Stimulated activated memory B cell treated with anti-CD40 and anti-IgM and Interleukin-4, amounts not matched to agents 10 μg/mL and 1 μg/mL and 100 μg/mL, for 72 hours (primary cell): ENCODE measurements at regions not wholly inside any gene's neighbourhood (a gene's known extent, or its start where the extent isn't known, plus 50 kb on each side); places are given as distances from the start of the nearest gene placed in this dataset.
"Not testable (repeated sequence)": the region's sequence is repeated elsewhere in the genome, so short reads cannot be mapped to it uniquely, and the experiment has no call there.

ENCODE experiments used
- ATAC-seq: fragments of 150-1000 bp; cut with Tn5 transposase; 2 replicates; pipeline ENCODE4 v1.10.0; 2021
- H3K27ac Mint-ChIP-seq: one replicate; pipeline ENCODE4 v1.8.0; 2022; ENCODE audit warnings: mild to moderate bottlenecking, mixed read lengths
- H3K27me3 Mint-ChIP-seq: one replicate; pipeline ENCODE4 v1.8.0; 2022; ENCODE audit warnings: mixed read lengths
- H3K36me3 Mint-ChIP-seq: one replicate; pipeline ENCODE4 v1.8.0; 2022; ENCODE audit warnings: mixed read lengths
- H3K4me1 Mint-ChIP-seq: one replicate; pipeline ENCODE4 v1.8.0; 2022; ENCODE audit warnings: mixed read lengths
- H3K4me3 Mint-ChIP-seq: one replicate; pipeline ENCODE4 v1.8.0; 2022; ENCODE audit warnings: mild to moderate bottlenecking, moderate library complexity, mixed read lengths
- H3K9me3 Mint-ChIP-seq: one replicate; pipeline ENCODE4 v1.8.0; 2022; ENCODE audit warnings: mixed read lengths

DNA sequence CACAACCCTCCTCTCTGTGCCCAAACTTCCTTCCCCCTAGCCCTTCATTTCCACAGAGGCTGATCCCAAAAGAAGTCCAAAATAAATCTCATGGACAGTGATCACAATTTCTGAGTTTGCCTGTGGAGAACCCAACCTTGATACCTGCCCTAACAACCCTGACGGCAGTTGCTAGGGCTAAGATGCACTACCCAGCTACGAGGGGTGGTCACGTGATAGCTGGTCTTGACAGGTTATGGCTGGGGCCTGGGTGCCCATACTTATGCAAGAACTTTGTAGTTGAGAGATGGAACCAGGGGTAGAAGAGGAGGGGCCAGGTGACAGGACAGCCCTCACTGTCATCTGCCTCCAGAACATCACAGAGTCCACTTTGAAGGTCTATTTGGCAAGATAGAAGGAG is 147.9 kb downstream of the AKAIN1 start:
- H3K4me1 Mint-ChIP-seq = no peaks in the 10 kb centered on the region
- H3K27ac Mint-ChIP-seq = no peak overlapping the region
- no peaks in the 10 kb centered on the region for H3K36me3 Mint-ChIP-seq
- H3K4me3 Mint-ChIP-seq = no peak overlapping the region
- ATAC-seq = no peak
- H3K9me3 Mint-ChIP-seq = no peaks in the 10 kb centered on the region
- H3K27me3 Mint-ChIP-seq = no peaks in the 10 kb centered on the region

DNA sequence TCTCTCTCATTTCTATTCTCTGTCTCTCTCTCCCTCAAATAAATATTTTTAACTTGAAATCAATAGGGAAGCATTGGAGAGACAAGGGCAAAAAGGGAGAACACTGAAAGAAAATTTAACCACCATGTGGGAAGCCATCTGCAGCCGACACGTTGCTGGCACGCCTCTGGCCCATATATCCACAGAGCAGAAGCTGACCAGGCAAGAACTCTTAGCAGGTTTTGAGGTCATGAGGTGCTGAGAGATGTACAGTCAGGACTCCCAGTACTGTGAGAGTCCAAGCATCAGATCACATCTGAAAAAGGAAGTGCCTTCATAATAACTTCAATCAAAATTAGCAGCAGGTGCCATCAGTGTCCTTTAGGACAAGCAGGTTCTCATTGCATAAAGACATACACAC is 156.6 kb downstream of the AKAIN1 start:
- H3K4me1 Mint-ChIP-seq = no peaks in the 10 kb centered on the region
- H3K4me3 Mint-ChIP-seq = no peak overlapping the region
- H3K9me3 Mint-ChIP-seq = peaks cover 3% of the 10 kb centered on the region
- H3K27me3 Mint-ChIP-seq = no peaks in the 10 kb centered on the region
- ATAC-seq = no peak
- H3K27ac Mint-ChIP-seq = no peak overlapping the region
- no peaks in the 10 kb centered on the region for H3K36me3 Mint-ChIP-seq

DNA sequence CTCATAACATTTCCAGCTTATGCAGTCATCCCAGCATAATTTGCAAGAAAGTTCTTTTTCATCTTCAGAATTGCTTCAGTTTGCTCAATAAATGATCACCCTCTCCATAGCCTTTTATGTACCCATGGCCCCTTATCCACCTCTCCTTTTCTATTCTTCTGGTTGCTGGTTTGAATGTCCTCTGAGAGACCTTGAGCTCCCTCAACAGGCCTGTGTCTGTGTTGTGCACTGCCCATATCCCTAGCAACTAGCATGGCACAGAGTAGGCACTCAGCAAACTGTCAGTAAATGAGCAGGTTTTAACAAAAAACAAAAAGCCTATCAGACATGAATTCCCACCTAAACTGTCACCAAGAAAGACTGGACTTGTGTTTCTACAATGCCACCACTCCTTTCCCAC is 160.5 kb downstream of the AKAIN1 start:
- Mint-ChIP-seq H3K27me3 (no peaks in the 10 kb centered on the region), H3K4me1 (no peaks in the 10 kb centered on the region), H3K27ac (no peak overlapping the region), H3K4me3 (no peak overlapping the region), H3K36me3 (no peaks in the 10 kb centered on the region), H3K9me3 (peaks cover 12% of the 10 kb centered on the region)
- no peak for ATAC-seq

DNA sequence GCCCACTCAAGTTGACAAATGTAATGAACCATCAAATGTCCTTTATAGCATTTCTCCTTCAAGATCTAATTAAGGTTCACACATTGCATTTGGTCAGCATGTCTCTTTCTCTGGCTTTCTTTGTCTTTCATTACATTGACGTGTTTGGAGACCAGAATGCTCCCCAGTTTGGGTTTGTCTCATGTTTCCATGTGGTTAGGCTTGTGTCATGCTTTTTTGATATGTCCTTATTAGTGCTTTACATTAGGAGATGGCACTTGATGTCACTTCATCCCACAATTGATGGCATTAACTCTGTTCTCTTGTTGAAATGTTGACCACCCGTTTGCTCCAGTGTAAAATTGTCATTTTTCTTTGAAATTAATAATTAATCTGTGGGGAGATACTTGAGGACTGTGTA is 165.8 kb downstream of the AKAIN1 start:
- Mint-ChIP-seq H3K36me3 (no peaks in the 10 kb centered on the region), H3K4me1 (no peaks in the 10 kb centered on the region), H3K9me3 (peaks cover 20% of the 10 kb centered on the region), H3K4me3 (no peak overlapping the region), H3K27me3 (no peaks in the 10 kb centered on the region), H3K27ac (no peak overlapping the region)
- ATAC-seq = no peak

DNA sequence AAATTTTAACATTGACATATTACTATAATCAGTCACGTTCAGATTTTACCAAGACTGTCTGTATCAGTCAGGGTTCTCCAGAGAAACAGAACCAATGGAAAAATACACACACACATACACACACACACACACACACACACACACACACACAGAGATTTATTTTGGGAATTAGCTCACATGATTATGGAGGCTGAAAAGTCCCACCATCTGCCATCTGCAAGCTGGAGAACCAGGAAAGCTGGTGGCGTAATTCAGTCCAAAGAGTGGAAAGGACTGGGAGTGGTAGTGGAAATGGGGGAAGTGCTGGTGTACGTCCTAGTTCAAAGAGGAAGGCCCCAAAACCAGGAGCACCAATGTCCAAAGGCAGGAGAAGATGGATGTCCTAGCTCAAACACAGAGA is 166.4 kb downstream of the AKAIN1 start:
- Mint-ChIP-seq H3K27me3 (no peaks in the 10 kb centered on the region), H3K36me3 (no peaks in the 10 kb centered on the region), H3K4me1 (no peaks in the 10 kb centered on the region), H3K27ac (no peak overlapping the region), H3K9me3 (peaks cover 17% of the 10 kb centered on the region), H3K4me3 (no peak overlapping the region)
- no peak for ATAC-seq

DNA sequence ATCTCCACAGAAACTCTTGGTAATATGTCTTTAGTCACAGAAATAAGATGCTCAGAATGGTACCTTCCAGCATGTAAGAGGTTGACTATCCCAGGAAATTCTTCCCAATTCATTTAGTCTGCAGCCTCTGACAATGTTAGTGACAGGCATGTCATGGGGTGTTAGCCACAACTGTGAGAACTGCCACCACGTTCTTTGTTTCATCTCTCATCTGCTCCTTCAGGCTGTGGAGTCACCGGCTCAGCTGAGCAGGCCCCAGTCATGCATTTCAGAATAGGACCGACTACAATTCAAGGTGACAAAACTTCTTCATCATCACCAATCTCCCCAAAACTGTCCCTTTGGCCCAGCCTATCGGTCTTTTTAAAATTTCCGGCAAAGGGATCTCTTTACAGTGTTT is 167.5 kb downstream of the AKAIN1 start:
- Mint-ChIP-seq H3K4me1 (no peaks in the 10 kb centered on the region), H3K4me3 (no peak overlapping the region), H3K27me3 (no peaks in the 10 kb centered on the region), H3K27ac (no peak overlapping the region), H3K36me3 (no peaks in the 10 kb centered on the region), H3K9me3 (peaks cover 17% of the 10 kb centered on the region)
- no peak for ATAC-seq

DNA sequence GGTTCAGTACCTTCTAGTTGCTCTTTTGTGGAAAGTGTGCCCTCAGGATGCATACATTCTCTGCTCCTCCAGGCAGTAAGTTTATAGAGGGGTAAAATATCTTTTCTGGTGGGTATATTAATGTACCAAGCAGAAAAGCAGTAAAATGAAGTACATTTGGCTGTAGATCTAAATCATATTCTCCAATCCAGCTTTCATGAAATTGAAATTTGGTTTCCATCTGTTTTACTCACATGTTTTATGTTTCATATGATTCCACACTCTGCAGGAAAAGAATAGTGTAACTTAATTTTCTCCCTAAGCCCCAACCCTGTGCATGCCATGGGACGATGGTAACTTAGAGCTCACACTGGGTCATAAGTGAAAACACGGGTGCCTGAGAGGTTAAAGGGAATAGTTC is 172.3 kb downstream of the AKAIN1 start:
- Mint-ChIP-seq H3K9me3 (peaks cover 3% of the 10 kb centered on the region), H3K4me1 (no peaks in the 10 kb centered on the region), H3K36me3 (no peaks in the 10 kb centered on the region), H3K27me3 (no peaks in the 10 kb centered on the region), H3K27ac (no peak overlapping the region), H3K4me3 (no peak overlapping the region)
- no peak for ATAC-seq

DNA sequence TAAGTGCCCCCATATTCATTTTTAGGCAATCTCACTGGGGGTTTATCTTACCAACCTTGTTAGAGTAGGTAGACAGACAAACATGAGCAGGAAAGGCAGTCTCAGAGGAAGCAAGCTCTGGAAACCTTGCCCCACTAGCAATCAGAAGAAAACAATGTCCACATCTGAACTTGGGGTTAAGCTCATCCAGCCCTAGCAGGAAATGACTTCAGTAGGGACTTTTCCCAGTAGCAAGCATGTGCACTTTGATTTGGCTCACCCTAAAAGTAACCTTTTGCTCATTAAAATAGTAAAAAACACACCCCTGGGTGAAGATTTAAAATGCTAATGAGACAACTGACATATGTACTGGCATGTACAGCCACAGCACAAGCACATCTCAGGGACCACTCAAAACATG is 175.5 kb downstream of the AKAIN1 start:
- peaks cover 3% of the 10 kb centered on the region for H3K9me3 Mint-ChIP-seq
- H3K4me1 Mint-ChIP-seq = no peaks in the 10 kb centered on the region
- H3K27ac Mint-ChIP-seq = no peak overlapping the region
- H3K27me3 Mint-ChIP-seq = no peaks in the 10 kb centered on the region
- no peak overlapping the region for H3K4me3 Mint-ChIP-seq
- no peaks in the 10 kb centered on the region for H3K36me3 Mint-ChIP-seq
- no peak for ATAC-seq

DNA sequence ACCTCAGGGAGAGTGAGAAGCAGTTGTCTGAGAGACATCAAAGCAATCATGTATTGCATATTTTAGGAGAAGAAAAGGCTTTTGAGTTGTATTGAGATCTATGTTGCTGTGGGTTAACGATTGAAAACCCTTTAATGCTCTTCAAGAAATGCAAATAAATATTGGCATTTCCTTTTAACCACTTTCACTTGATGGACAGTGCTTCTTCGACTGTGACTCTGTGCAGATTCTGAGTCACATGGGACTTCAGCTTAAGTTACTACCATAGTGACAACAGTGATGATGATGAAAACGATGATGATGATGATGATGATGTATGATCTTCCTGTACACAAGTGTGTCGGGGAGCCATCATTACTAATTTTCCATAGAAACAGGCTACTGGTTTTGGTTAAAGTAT is 181.8 kb downstream of the AKAIN1 start:
- Mint-ChIP-seq H3K27me3 (no peaks in the 10 kb centered on the region), H3K4me3 (no peak overlapping the region), H3K36me3 (no peaks in the 10 kb centered on the region), H3K9me3 (peaks cover 3% of the 10 kb centered on the region), H3K4me1 (no peaks in the 10 kb centered on the region), H3K27ac (no peak overlapping the region)
- ATAC-seq = no peak

DNA sequence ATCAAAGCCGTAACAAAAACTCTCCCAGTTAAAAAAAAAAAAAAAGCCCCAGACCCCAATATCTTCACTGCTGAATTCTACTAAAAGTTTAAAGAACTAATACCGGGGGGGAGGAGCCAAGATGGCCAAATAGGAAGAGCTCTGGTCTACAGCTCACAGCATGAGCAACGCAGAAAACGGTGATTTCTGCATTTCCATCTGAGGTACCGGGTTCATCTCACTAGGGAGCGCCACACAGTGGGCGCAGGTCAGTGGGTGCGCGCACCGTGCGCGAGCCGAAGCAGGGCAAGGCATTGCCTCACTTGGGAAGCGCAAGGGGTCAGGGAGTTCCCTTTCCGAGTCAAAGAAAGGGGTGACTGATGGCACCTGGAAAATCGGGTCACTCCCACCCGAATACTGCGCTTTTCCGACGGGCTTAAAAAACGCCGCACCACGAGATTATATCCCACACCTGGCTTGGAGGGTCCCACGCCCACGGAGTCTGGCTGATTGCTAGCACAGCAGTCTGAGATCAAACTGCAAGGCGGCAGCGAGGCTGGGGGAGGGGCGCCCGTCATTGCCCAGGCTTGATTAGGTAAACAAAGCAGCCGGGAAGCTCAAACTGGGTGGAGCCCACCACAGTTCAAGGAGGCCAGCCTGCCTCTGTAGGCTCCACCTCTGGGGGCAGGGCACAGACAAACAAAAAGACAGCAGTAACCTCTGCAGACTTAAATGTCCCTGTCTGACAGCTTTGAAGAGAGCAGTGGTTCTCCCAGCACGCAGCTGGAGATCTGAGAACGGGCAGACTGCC is 192.8 kb downstream of the AKAIN1 start:
- peaks cover 20% of the 10 kb centered on the region for H3K27me3 Mint-ChIP-seq
- H3K36me3 Mint-ChIP-seq, H3K4me3 Mint-ChIP-seq, H3K9me3 Mint-ChIP-seq, H3K27ac Mint-ChIP-seq, ATAC-seq, H3K4me1 Mint-ChIP-seq: not testable (repeated sequence)

DNA sequence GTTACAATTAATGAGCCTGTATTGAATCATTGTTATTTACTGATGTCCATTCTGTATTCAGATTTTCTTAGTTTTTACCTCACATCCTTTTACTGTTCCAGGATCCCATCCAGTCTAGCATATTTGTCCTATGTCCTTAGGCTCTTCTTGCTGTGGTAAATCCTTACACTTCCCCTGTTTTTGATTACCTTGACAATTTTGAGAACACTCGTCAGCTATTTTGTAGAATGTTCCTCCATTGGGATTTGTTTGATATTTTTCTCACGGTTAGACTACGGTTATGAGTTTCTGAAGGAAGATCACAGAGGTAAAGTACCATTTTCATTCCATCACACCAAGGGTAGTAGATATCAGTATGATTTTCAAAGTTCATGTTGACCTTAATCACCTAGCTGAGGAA is 202.3 kb downstream of the AKAIN1 start:
- Mint-ChIP-seq H3K4me1 (no peaks in the 10 kb centered on the region), H3K9me3 (peaks cover 13% of the 10 kb centered on the region), H3K27ac (no peak overlapping the region), H3K4me3 (no peak overlapping the region), H3K27me3 (no peaks in the 10 kb centered on the region), H3K36me3 (no peaks in the 10 kb centered on the region)
- ATAC-seq = no peak

DNA sequence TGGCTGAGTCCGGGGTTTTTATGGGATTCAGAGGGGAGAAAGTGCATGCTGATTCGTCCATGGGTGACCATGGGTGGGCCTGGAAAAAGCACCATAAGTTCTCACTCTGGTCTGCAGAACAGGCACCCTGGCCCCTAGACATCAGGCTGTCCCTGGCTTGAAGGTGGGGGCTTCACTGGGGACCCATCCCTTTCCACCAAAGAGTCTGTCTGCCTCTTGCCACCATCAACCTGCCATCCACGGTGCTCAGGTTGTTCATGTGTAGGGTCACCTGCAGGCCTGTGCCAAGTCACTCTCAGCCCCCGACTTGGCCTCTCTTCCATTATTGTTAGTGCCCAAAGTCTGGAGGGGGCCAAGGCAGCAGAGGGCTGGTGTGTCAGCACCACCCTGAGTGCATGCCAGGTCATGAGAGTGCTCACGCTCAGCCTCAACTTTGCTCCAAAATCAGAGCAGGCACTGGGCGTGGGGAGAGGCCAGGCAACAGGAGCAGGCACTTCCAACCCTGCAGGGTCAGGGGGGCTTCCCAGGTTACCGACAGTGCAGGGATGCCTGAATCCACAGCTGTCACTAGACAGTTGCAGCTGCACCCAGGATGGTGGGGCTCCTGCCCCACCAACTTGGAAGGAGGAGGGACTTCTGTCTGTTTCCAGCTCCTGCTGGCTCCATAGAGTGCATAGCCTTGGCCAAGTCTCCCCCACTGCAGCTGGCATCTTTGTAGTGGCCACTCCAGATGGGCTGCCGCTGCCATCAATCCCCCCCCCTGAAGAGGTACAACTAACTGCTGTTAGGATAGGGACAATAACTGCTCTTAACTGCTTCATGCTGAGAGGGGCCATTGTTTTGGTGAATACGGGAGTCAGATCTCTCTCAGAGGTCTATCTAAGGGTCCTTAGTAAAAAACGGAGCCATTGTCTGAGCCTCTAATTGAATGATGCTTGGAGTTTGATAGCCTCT is 209.3 kb downstream of the AKAIN1 start:
- no peak for ATAC-seq
- Mint-ChIP-seq H3K27ac (no peak overlapping the region), H3K27me3 (no peaks in the 10 kb centered on the region), H3K4me3 (no peak overlapping the region), H3K4me1 (no peaks in the 10 kb centered on the region), H3K9me3 (peaks cover 17% of the 10 kb centered on the region), H3K36me3 (no peaks in the 10 kb centered on the region)

DNA sequence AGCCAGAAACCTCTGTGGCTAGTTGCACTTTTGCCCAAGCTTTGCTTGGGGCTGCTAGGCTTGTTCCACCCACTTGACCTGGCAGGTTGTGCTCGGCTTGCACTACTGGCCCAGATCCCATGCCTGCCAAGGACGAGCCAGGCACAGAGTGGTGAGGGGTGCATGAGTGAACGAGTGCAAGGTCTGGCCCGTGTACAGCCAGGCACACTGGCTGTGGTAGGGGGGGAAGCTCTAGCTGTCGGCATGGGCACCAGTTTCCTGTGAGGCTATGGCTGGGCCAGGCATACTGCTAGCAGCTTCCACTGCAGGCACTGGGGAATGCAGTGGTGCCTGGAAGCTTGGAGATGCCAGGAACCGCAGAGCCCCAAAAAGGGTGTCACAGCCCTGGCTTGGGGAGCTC is 210.4 kb downstream of the AKAIN1 start:
- Mint-ChIP-seq H3K4me3 (no peak overlapping the region), H3K9me3 (peaks cover 16% of the 10 kb centered on the region), H3K4me1 (no peaks in the 10 kb centered on the region), H3K27me3 (no peaks in the 10 kb centered on the region), H3K36me3 (no peaks in the 10 kb centered on the region), H3K27ac (no peak overlapping the region)
- ATAC-seq = no peak

DNA sequence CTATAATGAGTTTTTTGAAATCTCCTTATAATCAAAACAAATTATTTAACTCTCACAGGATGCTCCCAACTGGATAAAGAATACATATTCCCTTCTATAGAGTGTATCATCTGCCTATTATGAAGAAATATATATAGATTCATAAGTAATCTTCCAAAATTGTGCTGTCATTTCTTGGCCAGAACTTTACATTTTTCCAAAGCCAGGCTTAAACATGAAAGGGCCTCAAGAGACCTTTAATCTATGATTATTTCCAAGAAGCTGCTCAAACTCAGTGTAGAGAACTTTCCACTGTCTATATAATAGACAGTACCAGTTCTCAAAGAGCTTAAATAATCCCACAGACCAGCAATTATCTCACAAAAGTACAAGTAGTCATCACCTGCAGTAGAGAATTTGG is 211.0 kb downstream of the AKAIN1 start:
- Mint-ChIP-seq H3K4me1 (no peaks in the 10 kb centered on the region), H3K27ac (no peak overlapping the region), H3K9me3 (peaks cover 18% of the 10 kb centered on the region), H3K27me3 (no peaks in the 10 kb centered on the region), H3K4me3 (no peak overlapping the region), H3K36me3 (no peaks in the 10 kb centered on the region)
- ATAC-seq = no peak

DNA sequence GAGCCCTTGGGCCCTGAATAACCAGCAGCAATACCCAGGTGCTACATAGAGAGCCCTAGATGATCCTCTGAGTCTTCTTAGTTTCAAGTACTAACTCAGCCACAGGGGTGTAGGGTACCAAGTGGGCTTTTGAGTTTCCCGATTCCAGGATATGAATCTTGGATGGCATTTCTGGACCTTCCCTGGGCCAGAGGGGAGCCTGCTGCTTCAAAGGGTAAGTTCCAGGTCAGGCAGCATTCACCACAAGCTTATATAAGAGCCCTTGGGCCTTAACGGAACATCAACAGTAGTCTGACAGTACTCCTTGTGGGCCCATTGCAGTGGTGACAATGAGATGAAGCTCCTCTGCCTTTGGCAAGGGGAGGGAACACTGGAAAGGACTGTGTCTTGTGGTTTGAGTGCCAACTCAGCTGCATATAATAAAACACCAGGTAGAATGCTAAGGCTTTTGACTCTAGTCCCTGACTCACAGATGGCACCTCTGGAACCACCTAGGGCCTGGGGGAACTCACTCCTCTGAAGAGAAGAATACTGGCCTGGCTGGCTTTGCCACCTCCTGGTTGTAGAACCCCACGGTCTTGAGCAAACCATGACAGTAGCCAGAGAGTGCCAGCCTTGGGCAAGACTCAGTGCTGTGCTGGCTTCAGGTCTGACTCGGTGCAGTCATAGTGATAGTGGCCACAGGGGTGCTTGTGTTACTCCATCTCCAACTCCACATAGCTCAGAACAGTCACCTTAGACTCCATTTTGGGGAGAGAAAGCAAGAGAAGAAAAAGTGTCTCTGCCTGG is 235.7 kb downstream of the AKAIN1 start:
- H3K27me3 Mint-ChIP-seq = no peaks in the 10 kb centered on the region
- no peaks in the 10 kb centered on the region for H3K36me3 Mint-ChIP-seq
- no peaks in the 10 kb centered on the region for H3K4me1 Mint-ChIP-seq
- no peak for ATAC-seq
- H3K9me3 Mint-ChIP-seq = peaks cover 20% of the 10 kb centered on the region
- no peak overlapping the region for H3K27ac Mint-ChIP-seq
- H3K4me3 Mint-ChIP-seq = no peak overlapping the region
